Right atrium auricular region (tissue), 2 donors: ENCODE measurements at regions not wholly inside any gene's neighbourhood (a gene's known extent, or its start where the extent isn't known, plus 50 kb on each side); places are given as distances from the start of the nearest gene placed in this dataset.
"Not testable (repeated sequence)": the region's sequence is repeated elsewhere in the genome, so short reads cannot be mapped to it uniquely, and the experiment has no call there.

ENCODE experiments used
- DNase-seq: peaks from one replicate; pipeline ENCODE4 v3.0.0-alpha.2; 2019; ENCODE audit warnings: low spot score
- H3K27ac ChIP-seq, 2 donors: fragments of 200-600 bp; sonication (generic); 1 replicate in 1 of 2; 2 replicates in 1 of 2; pipeline ENCODE4 v1.5.1; 2016 to 2019
- H3K27me3 ChIP-seq, 2 donors: fragments of 200-600 bp; sonication (generic); one replicate each; pipeline versions ENCODE4 v1.5.1 to v1.6.0; 2017 to 2019
- H3K36me3 ChIP-seq: fragments of 200-600 bp; sonication (generic); one replicate; pipeline ENCODE4 v1.5.1; 2016
- H3K4me1 ChIP-seq, 2 donors: fragments of 200-600 bp; sonication (generic); one replicate each; pipeline versions ENCODE4 v1.5.1 to v1.6.0; 2017 to 2019
- H3K4me3 ChIP-seq, 2 donors: fragments of 200-600 bp; sonication (generic); 1 replicate in 1 of 2; 2 replicates in 1 of 2; pipeline ENCODE4 v1.5.1; 2017 to 2019; ENCODE audit warnings: mild to moderate bottlenecking in 1 of 2, moderate library complexity in 1 of 2
- H3K9me3 ChIP-seq, 2 donors: fragments of 200-600 bp; sonication (generic); one replicate each; pipeline ENCODE4 v1.5.1; 2019
- CTCF ChIP-seq, 2 donors: fragments of 200-600 bp; sonication (generic); IDR thresholded peaks; one replicate each; pipeline ENCODE4 v1.5.1; 2019; ENCODE audit warnings: antibody characterized with exemption in 2 of 2

GRCh38 chr3:134722969-134723368 lies 72.1 kb upstream of the EPHB1 start:
- no peaks in the 10 kb centered on the region for H3K4me1 ChIP-seq
- H3K27ac ChIP-seq, result no peak overlapping the region
- DNase-seq, result no peak
- H3K9me3 ChIP-seq, result no peaks in the 10 kb centered on the region
- TF ChIP-seq CTCF (IDR thresholded peaks at IDR 0.05), result no peak
- no peaks in the 10 kb centered on the region for H3K27me3 ChIP-seq
- H3K36me3 ChIP-seq, result no peaks in the 10 kb centered on the region
- no peak overlapping the region for H3K4me3 ChIP-seq

- Histone ChIP-seq H3K9me3 (no peaks in the 10 kb centered on the region), H3K27me3 (no peaks in the 10 kb centered on the region), H3K27ac (no peak overlapping the region), H3K4me3 (no peak overlapping the region), H3K36me3 (no peaks in the 10 kb centered on the region), H3K4me1 (no peaks in the 10 kb centered on the region)
- TF ChIP-seq CTCF (IDR thresholded peaks at IDR 0.05), result no peak
- DNase-seq, result no peak
Observed at GRCh38 chr3:134729649-134730048, 65.4 kb upstream of the EPHB1 start.

- Histone ChIP-seq H3K27ac (no peak overlapping the region), H3K9me3 (no peaks in the 10 kb centered on the region), H3K4me3 (no peak overlapping the region), H3K4me1 (no peaks in the 10 kb centered on the region), H3K27me3 (no peaks in the 10 kb centered on the region), H3K36me3 (no peaks in the 10 kb centered on the region)
- DNase-seq, result no peak
- no peak for TF ChIP-seq CTCF (IDR thresholded peaks at IDR 0.05)
Observed at GRCh38 chr3:134737516-134737915, 57.5 kb upstream of the EPHB1 start.

- not testable (repeated sequence) for H3K27me3 ChIP-seq, H3K27ac ChIP-seq, H3K36me3 ChIP-seq, H3K4me1 ChIP-seq, H3K9me3 ChIP-seq, DNase-seq, H3K4me3 ChIP-seq
Observed at GRCh38 chr3:134740077-134740476, 55.0 kb upstream of the EPHB1 start.

- Histone ChIP-seq H3K27ac (no peak overlapping the region), H3K4me3 (no peak overlapping the region)
- no peak for DNase-seq
Observed at GRCh38 chr3:134742202-134742601, 52.9 kb upstream of the EPHB1 start.

GRCh38 chr3:134743006-134743405 lies 52.1 kb upstream of the EPHB1 start:
- no peak overlapping the region for H3K4me3 ChIP-seq
- H3K36me3 ChIP-seq, result no peaks in the 10 kb centered on the region
- H3K27me3 ChIP-seq, result no peaks in the 10 kb centered on the region
- no peaks in the 10 kb centered on the region for H3K4me1 ChIP-seq
- H3K9me3 ChIP-seq, result no peaks in the 10 kb centered on the region
- TF ChIP-seq CTCF (IDR thresholded peaks at IDR 0.05), result no peak
- H3K27ac ChIP-seq, result no peak overlapping the region
- DNase-seq, result no peak

More at GRCh38 chr3:134742202-134742601, 52.9 kb upstream of the EPHB1 start:
- Histone ChIP-seq H3K36me3 (no peaks in the 10 kb centered on the region), H3K9me3 (no peaks in the 10 kb centered on the region), H3K27me3 (no peaks in the 10 kb centered on the region), H3K4me1 (no peaks in the 10 kb centered on the region)
- no peak for TF ChIP-seq CTCF (IDR thresholded peaks at IDR 0.05)
